Keratinocyte (primary cell): ENCODE measurements at regions not wholly inside any gene's neighbourhood (a gene's known extent, or its start where the extent isn't known, plus 50 kb on each side); places are given as distances from the start of the nearest gene placed in this dataset.
"Not testable (repeated sequence)": the region's sequence is repeated elsewhere in the genome, so short reads cannot be mapped to it uniquely, and the experiment has no call there.

Experiments
- EZH2 ChIP-seq: IDR thresholded peaks from one replicate; pipeline ENCODE4 v1.6.1; 2012; ENCODE audit warnings: inconsistent platforms, mild to moderate bottlenecking, low read length, moderate library complexity
- TF ChIP-seq, protein P1 (sequence below), 3 experiments: IDR thresholded peaks in 1 of 3; conservative IDR thresholded peaks in 1 of 3; optimal IDR thresholded peaks in 1 of 3; 2 replicates in 2 of 3; 3 replicates in 1 of 3; pipeline versions ENCODE3 to v1.5.1; 2011; ENCODE audit warnings: low read length in 3 of 3, mild to moderate bottlenecking in 3 of 3, moderate library complexity in 2 of 3, control low read depth in 1 of 3, inconsistent platforms in 1 of 3; ENCODE audit not compliant: insufficient read depth in 2 of 3; ENCODE audit errors: extremely low read depth in 1 of 3

DNA sequence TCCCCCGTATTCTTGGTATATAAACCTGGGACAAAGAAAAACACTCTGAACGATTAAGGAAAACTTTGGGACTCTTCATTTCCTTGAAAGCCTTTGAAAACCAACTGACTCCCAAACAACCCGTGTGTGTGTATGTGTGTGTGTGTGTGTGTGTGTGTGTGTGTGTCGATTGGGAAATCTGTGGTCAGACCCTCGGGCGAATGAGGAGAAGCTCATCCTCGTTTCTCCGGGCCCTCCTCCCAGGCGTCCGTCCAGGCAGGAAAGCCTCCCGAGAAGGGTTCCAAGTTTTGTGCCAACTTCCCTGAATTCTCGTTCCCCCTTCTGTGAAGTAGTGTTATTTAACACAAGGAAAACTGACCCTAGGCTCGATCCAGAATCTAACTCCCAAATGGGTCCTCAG is 4411.6 kb upstream of the TPTE start:
- TF ChIP-seq, protein P1, sequence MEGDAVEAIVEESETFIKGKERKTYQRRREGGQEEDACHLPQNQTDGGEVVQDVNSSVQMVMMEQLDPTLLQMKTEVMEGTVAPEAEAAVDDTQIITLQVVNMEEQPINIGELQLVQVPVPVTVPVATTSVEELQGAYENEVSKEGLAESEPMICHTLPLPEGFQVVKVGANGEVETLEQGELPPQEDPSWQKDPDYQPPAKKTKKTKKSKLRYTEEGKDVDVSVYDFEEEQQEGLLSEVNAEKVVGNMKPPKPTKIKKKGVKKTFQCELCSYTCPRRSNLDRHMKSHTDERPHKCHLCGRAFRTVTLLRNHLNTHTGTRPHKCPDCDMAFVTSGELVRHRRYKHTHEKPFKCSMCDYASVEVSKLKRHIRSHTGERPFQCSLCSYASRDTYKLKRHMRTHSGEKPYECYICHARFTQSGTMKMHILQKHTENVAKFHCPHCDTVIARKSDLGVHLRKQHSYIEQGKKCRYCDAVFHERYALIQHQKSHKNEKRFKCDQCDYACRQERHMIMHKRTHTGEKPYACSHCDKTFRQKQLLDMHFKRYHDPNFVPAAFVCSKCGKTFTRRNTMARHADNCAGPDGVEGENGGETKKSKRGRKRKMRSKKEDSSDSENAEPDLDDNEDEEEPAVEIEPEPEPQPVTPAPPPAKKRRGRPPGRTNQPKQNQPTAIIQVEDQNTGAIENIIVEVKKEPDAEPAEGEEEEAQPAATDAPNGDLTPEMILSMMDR (optimal IDR thresholded peaks at IDR 0.05 in 1 of 3, IDR thresholded peaks at IDR 0.05 in 1 of 3, conservative IDR thresholded peaks at IDR 0.05 in 1 of 3; ENCODE audit: extremely low read depth in 1 of 3, insufficient read depth in 2 of 3, low read length in 3 of 3), result not testable (repeated sequence)
- TF ChIP-seq EZH2, result not testable (repeated sequence)
